HepG2 (cell line): ENCODE measurements at regions not wholly inside any gene's neighbourhood (a gene's known extent, or its start where the extent isn't known, plus 50 kb on each side); places are given as distances from the start of the nearest gene placed in this dataset.

ENCODE experiments used
- ATAC-seq: fragments of 200-7000 bp; cut with Tn5 transposase; 3 replicates; pipeline ENCODE4 v1.9.1; 2020; ENCODE audit warnings: mild to moderate bottlenecking, moderate library complexity
- BruUV-seq: library from RNA; stranded (reverse); fragments of 400-500 nt; replicated peaks from 2 replicates; lab custom pipeline; 2021; lab: Mats Ljungman, UMichigan
- CTCF ChIA-PET: fragments of 300-600 bp; formaldehyde crosslinking; extraction: SDS; loops from one replicate; lab custom pipeline; 2021; ENCODE audit warnings: low total read pairs, inconsistent platforms, low intra/inter-chr PET ratio; lab: Yijun Ruan, JAX
- POLR2A ChIA-PET: fragments of 350-600 bp; sonication (Branson Sonifier 250); formaldehyde crosslinking; loops from one replicate; lab custom pipeline; 2020; ENCODE audit warnings: antibody characterized with exemption, inconsistent platforms; lab: Yijun Ruan, JAX
- DNase-seq: peaks from one replicate; pipeline ENCODE4 v3.0.0-alpha.2; 2015; ENCODE audit warnings: low spot score
- FAIRE-seq: peaks from 3 replicates; lab custom pipeline; 2011; peaks lifted over from hg19 to GRCh38; lab: Jason Lieb, UNC
- H2AFZ ChIP-seq: one replicate; pipeline ENCODE4 v1.6.1; 2011; ENCODE audit warnings: low read length, inconsistent platforms
- H3K27ac ChIP-seq: fragments of 300-600 bp; 3 replicates; pipeline ENCODE4 v1.8.0; 2011; ENCODE audit warnings: mixed run types, mild to moderate bottlenecking, mixed read lengths, low read length, inconsistent platforms; ENCODE audit not compliant: insufficient read depth; ENCODE audit errors: extremely low read length
- H3K27me3 ChIP-seq, 2 experiments: fragments of 200-600 bp in 1 of 2; 2 replicates in 1 of 2; 3 replicates in 1 of 2; pipeline versions ENCODE4 v1.6.0 to v1.8.0; 2011; ENCODE audit warnings: low read length in 2 of 2, mild to moderate bottlenecking in 2 of 2, moderate library complexity in 2 of 2, inconsistent platforms in 1 of 2; ENCODE audit not compliant: insufficient read depth in 2 of 2, control insufficient read depth in 1 of 2
- H3K36me3 ChIP-seq, 2 experiments: fragments of 200-600 bp in 1 of 2; replicated peaks in 1 of 2; 2 replicates in 1 of 2; 3 replicates in 1 of 2; pipeline versions ENCODE4 v1.5.1 to v1.8.0; 2011; ENCODE audit warnings: low read length in 2 of 2, inconsistent platforms in 1 of 2; ENCODE audit not compliant: insufficient read depth in 2 of 2, control insufficient read depth in 1 of 2
- H3K4me1 ChIP-seq: 2 replicates; pipeline ENCODE4 v1.5.1; 2012; ENCODE audit warnings: low read length, inconsistent platforms; ENCODE audit not compliant: insufficient read depth
- H3K4me2 ChIP-seq: 2 replicates; pipeline ENCODE4 v1.6.0; 2011; ENCODE audit warnings: low read depth, low read length, inconsistent platforms
- H3K4me3 ChIP-seq, 3 experiments: fragments of 200-600 bp in 1 of 3; sonication (generic), shearing (Covaris generic) in 1 of 3; replicated peaks in 1 of 3; 2 replicates each; pipeline ENCODE4 v1.5.1; 2011 to 2016; ENCODE audit warnings: low read length in 3 of 3, inconsistent platforms in 2 of 3, low read depth in 2 of 3, mild to moderate bottlenecking in 2 of 3, control low read depth in 1 of 3, mixed read lengths in 1 of 3; ENCODE audit not compliant: insufficient read depth in 1 of 3
- H3K79me2 ChIP-seq: one replicate; pipeline ENCODE4 v1.6.1; 2011; ENCODE audit warnings: low read length, inconsistent platforms; ENCODE audit not compliant: insufficient read depth
- H3K9ac ChIP-seq: 2 replicates; pipeline ENCODE4 v1.6.0; 2011; ENCODE audit warnings: mild to moderate bottlenecking, low read depth, low read length, inconsistent platforms; ENCODE audit not compliant: insufficient read depth
- H3K9me3 ChIP-seq: 2 replicates; pipeline ENCODE4 v1.5.1; 2012; ENCODE audit warnings: mild to moderate bottlenecking, low read length
- H4K20me1 ChIP-seq: 2 replicates; pipeline ENCODE4 v1.6.0; 2011; ENCODE audit warnings: inconsistent platforms, mild to moderate bottlenecking, low read length, moderate library complexity; ENCODE audit not compliant: insufficient read depth
- PHF5A ChIP-seq: IDR thresholded peaks from one replicate; pipeline ENCODE4 v1.6.1; 2018; ENCODE audit warnings: low read depth, missing genetic modification reagents; ENCODE audit not compliant: unreplicated experiment
- PTBP1 ChIP-seq: fragments of 200-400 bp; formaldehyde crosslinking; IDR thresholded peaks from 2 replicates; pipeline ENCODE4 v1.6.1; 2018; ENCODE audit warnings: low read length, low read depth; ENCODE audit not compliant: poor library complexity, severe bottlenecking
- RBM22 ChIP-seq: fragments of 200-400 bp; formaldehyde crosslinking; optimal IDR thresholded peaks from 2 replicates; pipeline ENCODE3; 2017; ENCODE audit warnings: mild to moderate bottlenecking, low read length, moderate library complexity
- ZNF747 ChIP-seq: sonication (generic); formaldehyde crosslinking; IDR thresholded peaks from 2 replicates; pipeline ENCODE4 v1.8.1; 2023; ENCODE audit warnings: missing genetic modification reagents, mild to moderate bottlenecking, borderline replicate concordance
- ZNF766 ChIP-seq: sonication (generic); formaldehyde crosslinking; IDR thresholded peaks from 2 replicates; pipeline ENCODE4 v1.5.0; 2020; ENCODE audit warnings: missing genetic modification reagents, borderline replicate concordance
- WGBS: methylation state at CpG from one replicate; pipeline ENCODE4 v1.1.6; 2017; ENCODE audit warnings: low lambda C conversion rate; 5-methylcytosine and 5-hydroxymethylcytosine counted together
- in situ Hi-C: cut with HindIII; loops from 2 replicates; pipeline ENCODE4 v1.10.0; 2017; ENCODE audit warnings: low pct_unique_long_range_greater_than_20kb; ENCODE audit not compliant: extremely low pct_ligation_motif_present
- intact Hi-C: fragments of 100-400 bp; cut with micrococcal nuclease; formaldehyde crosslinking; loops from one replicate; pipeline ENCODE4 v1.10.0; 2022; ENCODE audit not compliant: unreplicated experiment
- TF ChIP-seq, protein P1 (sequence below): sonication (generic); formaldehyde crosslinking; IDR thresholded peaks from 2 replicates; pipeline ENCODE4 v1.8.0; 2022; ENCODE audit warnings: missing genetic modification reagents, low read depth, mild to moderate bottlenecking, borderline replicate concordance
- TF ChIP-seq, protein P2 (sequence below): sonication (generic); formaldehyde crosslinking; IDR thresholded peaks from 2 replicates; pipeline ENCODE4 v1.5.0; 2020; ENCODE audit warnings: mild to moderate bottlenecking, missing genetic modification reagents
- TF ChIP-seq, protein P3 (sequence below): sonication (generic); formaldehyde crosslinking; IDR thresholded peaks from 2 replicates; pipeline ENCODE4 v1.4.0; 2020; ENCODE audit warnings: missing genetic modification reagents

GRCh38 chr7:145394126-145394525, 558.3 kb upstream of the TPK1 start:
- H3K4me2 ChIP-seq: no peak overlapping the region
- ATAC-seq: no peak
- 0% methylated on average over 2 of the region's 2 CpGs for WGBS
- no peak overlapping the region for H3K27ac ChIP-seq
- H3K36me3 ChIP-seq: no peaks in the 10 kb centered on the region
- H2AFZ ChIP-seq: no peak overlapping the region
- TF ChIP-seq RBM22 (no peak), PHF5A (CRISPR knock-in tag) (no peak), ZNF766 (no peak), PTBP1 (no peak), ZNF747 (CRISPR knock-in tag) (no peak)
- TF ChIP-seq, protein P1, sequence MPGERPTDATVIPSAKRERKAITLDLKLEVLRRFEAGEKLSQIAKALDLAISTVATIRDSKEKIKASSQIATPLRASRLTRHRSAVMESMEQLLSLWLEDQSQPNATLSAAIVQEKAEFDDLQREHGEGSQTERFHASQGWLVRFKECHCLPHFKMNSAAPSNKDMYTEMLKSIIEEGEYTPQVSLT: no peak
- TF ChIP-seq, protein P2, sequence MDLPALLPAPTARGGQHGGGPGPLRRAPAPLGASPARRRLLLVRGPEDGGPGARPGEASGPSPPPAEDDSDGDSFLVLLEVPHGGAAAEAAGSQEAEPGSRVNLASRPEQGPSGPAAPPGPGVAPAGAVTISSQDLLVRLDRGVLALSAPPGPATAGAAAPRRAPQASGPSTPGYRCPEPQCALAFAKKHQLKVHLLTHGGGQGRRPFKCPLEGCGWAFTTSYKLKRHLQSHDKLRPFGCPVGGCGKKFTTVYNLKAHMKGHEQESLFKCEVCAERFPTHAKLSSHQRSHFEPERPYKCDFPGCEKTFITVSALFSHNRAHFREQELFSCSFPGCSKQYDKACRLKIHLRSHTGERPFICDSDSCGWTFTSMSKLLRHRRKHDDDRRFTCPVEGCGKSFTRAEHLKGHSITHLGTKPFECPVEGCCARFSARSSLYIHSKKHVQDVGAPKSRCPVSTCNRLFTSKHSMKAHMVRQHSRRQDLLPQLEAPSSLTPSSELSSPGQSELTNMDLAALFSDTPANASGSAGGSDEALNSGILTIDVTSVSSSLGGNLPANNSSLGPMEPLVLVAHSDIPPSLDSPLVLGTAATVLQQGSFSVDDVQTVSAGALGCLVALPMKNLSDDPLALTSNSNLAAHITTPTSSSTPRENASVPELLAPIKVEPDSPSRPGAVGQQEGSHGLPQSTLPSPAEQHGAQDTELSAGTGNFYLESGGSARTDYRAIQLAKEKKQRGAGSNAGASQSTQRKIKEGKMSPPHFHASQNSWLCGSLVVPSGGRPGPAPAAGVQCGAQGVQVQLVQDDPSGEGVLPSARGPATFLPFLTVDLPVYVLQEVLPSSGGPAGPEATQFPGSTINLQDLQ (CRISPR knock-in tag): no peak
- TF ChIP-seq, protein P3, sequence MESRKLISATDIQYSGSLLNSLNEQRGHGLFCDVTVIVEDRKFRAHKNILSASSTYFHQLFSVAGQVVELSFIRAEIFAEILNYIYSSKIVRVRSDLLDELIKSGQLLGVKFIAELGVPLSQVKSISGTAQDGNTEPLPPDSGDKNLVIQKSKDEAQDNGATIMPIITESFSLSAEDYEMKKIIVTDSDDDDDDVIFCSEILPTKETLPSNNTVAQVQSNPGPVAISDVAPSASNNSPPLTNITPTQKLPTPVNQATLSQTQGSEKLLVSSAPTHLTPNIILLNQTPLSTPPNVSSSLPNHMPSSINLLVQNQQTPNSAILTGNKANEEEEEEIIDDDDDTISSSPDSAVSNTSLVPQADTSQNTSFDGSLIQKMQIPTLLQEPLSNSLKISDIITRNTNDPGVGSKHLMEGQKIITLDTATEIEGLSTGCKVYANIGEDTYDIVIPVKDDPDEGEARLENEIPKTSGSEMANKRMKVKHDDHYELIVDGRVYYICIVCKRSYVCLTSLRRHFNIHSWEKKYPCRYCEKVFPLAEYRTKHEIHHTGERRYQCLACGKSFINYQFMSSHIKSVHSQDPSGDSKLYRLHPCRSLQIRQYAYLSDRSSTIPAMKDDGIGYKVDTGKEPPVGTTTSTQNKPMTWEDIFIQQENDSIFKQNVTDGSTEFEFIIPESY (CRISPR knock-in tag): no peak
- TF ChIP-seq, all 625 proteins: peak for 0
- BruUV-seq: no TSS peak
- FAIRE-seq (no peak), DNase-seq (no peak)
- no peak overlapping the region for H3K9ac ChIP-seq
- H3K4me1 ChIP-seq: no peaks in the 10 kb centered on the region
- H3K9me3 ChIP-seq: peaks cover 95% of the 10 kb centered on the region
- intact Hi-C loops (no loop called here), in situ Hi-C loops (no loop called here)
- no peaks in the 10 kb centered on the region for H3K27me3 ChIP-seq
- CTCF ChIA-PET: no interaction called here
- H3K4me3 ChIP-seq: no peak overlapping the region
- POLR2A ChIA-PET: no interaction called here
- H3K79me2 ChIP-seq: no peaks in the 10 kb centered on the region
- H4K20me1 ChIP-seq: no peaks in the 10 kb centered on the region
